Type B pancreatic cell (in vitro differentiated cells): ENCODE measurements at regions not wholly inside any gene's neighbourhood (a gene's known extent, or its start where the extent isn't known, plus 50 kb on each side); places are given as distances from the start of the nearest gene placed in this dataset.

Experiments used
- DNase-seq: peaks from one replicate; pipeline ENCODE4 v3.0.0; 2021; ENCODE audit warnings: mixed read lengths; ENCODE audit not compliant: unreplicated experiment; ENCODE audit errors: extremely low spot score
- H3K27ac Mint-ChIP-seq: 2 replicates; pipeline ENCODE4 v1.8.0; 2021; ENCODE audit warnings: mild to moderate bottlenecking, mixed read lengths
- H3K27me3 Mint-ChIP-seq: 2 replicates; pipeline ENCODE4 v1.8.0; 2021; ENCODE audit warnings: mixed read lengths
- H3K36me3 Mint-ChIP-seq: 2 replicates; pipeline ENCODE4 v1.8.0; 2021; ENCODE audit warnings: mixed read lengths
- H3K4me1 Mint-ChIP-seq: one replicate; pipeline ENCODE4 v1.8.0; 2021; ENCODE audit warnings: mixed read lengths; ENCODE audit not compliant: unreplicated experiment
- H3K4me3 Mint-ChIP-seq: 2 replicates; pipeline ENCODE4 v1.8.0; 2021; ENCODE audit warnings: mild to moderate bottlenecking, mixed read lengths
- H3K9me3 Mint-ChIP-seq: 2 replicates; pipeline ENCODE4 v1.8.0; 2021; ENCODE audit warnings: mixed read lengths
- CTCF ChIP-seq: fragments of 200-600 bp; sonication (generic); conservative IDR thresholded peaks from 2 replicates; pipeline ENCODE4 v1.5.0; 2021; ENCODE audit warnings: antibody characterized with exemption, mild to moderate bottlenecking

GRCh38 chr19:28457620-28458019, 755.3 kb downstream of the UQCRFS1 start:
- H3K9me3 Mint-ChIP-seq, result no peaks in the 10 kb centered on the region
- H3K4me3 Mint-ChIP-seq, result no peak overlapping the region
- peaks cover 13% of the 10 kb centered on the region for H3K4me1 Mint-ChIP-seq
- H3K36me3 Mint-ChIP-seq, result no peaks in the 10 kb centered on the region
- H3K27me3 Mint-ChIP-seq, result peaks cover 26% of the 10 kb centered on the region
- TF ChIP-seq CTCF, result no peak
- H3K27ac Mint-ChIP-seq, result no peak overlapping the region
- DNase-seq, result no peak

GRCh38 chr19:28456708-28457320, 756.1 kb downstream of the UQCRFS1 start:
- no peak for DNase-seq
- H3K4me3 Mint-ChIP-seq, result no peak overlapping the region
- H3K36me3 Mint-ChIP-seq, result no peaks in the 10 kb centered on the region
- TF ChIP-seq CTCF, result no peak
- no peaks in the 10 kb centered on the region for H3K9me3 Mint-ChIP-seq
- peaks cover 26% of the 10 kb centered on the region for H3K27me3 Mint-ChIP-seq
- H3K27ac Mint-ChIP-seq, result no peak overlapping the region
- peaks cover 13% of the 10 kb centered on the region for H3K4me1 Mint-ChIP-seq

- Mint-ChIP-seq H3K9me3 (no peaks in the 10 kb centered on the region), H3K36me3 (no peaks in the 10 kb centered on the region)
- TF ChIP-seq CTCF, result no peak
Measured at GRCh38 chr19:28456252-28456651, 756.7 kb downstream of the UQCRFS1 start.

GRCh38 chr19:28454083-28454482, 758.9 kb downstream of the UQCRFS1 start:
- H3K36me3 Mint-ChIP-seq, result no peaks in the 10 kb centered on the region
- no peak overlapping the region for H3K27ac Mint-ChIP-seq
- H3K4me1 Mint-ChIP-seq, result peaks cover 9% of the 10 kb centered on the region
- peaks cover 7% of the 10 kb centered on the region for H3K27me3 Mint-ChIP-seq
- no peak for DNase-seq
- no peaks in the 10 kb centered on the region for H3K9me3 Mint-ChIP-seq
- H3K4me3 Mint-ChIP-seq, result no peak overlapping the region
- TF ChIP-seq CTCF, result no peak

More at GRCh38 chr19:28456252-28456651, 756.7 kb downstream of the UQCRFS1 start:
- peaks cover 26% of the 10 kb centered on the region for H3K27me3 Mint-ChIP-seq
- no peak overlapping the region for H3K27ac Mint-ChIP-seq
- H3K4me3 Mint-ChIP-seq, result no peak overlapping the region
- no peak for DNase-seq
- H3K4me1 Mint-ChIP-seq, result peaks cover 13% of the 10 kb centered on the region

GRCh38 chr19:28453420-28453819, 759.5 kb downstream of the UQCRFS1 start:
- H3K27me3 Mint-ChIP-seq, result peaks cover 3% of the 10 kb centered on the region
- no peak overlapping the region for H3K27ac Mint-ChIP-seq
- H3K4me3 Mint-ChIP-seq, result no peak overlapping the region
- H3K9me3 Mint-ChIP-seq, result no peaks in the 10 kb centered on the region
- H3K36me3 Mint-ChIP-seq, result no peaks in the 10 kb centered on the region
- TF ChIP-seq CTCF, result no peak
- peaks cover 9% of the 10 kb centered on the region for H3K4me1 Mint-ChIP-seq
- DNase-seq, result no peak

GRCh38 chr19:28449803-28450202, 763.1 kb downstream of the UQCRFS1 start:
- Mint-ChIP-seq H3K27me3 (no peaks in the 10 kb centered on the region), H3K9me3 (no peaks in the 10 kb centered on the region), H3K27ac (no peak overlapping the region), H3K4me1 (peaks cover 5% of the 10 kb centered on the region), H3K4me3 (no peak overlapping the region), H3K36me3 (no peaks in the 10 kb centered on the region)
- no peak for TF ChIP-seq CTCF
- no peak for DNase-seq
